WTC11 (cell line): ENCODE measurements at regions not wholly inside any gene's neighbourhood (a gene's known extent, or its start where the extent isn't known, plus 50 kb on each side); places are given as distances from the start of the nearest gene placed in this dataset.

ENCODE experiments used
- ATAC-seq: fragments of 200-7000 bp; cut with Tn5 transposase; 2 replicates; pipeline ENCODE4 v1.10.0; 2021; ENCODE audit warnings: mild to moderate bottlenecking, moderate library complexity
- CTCF ChIA-PET: fragments of 300-600 bp; sonication (Branson Sonifier 250); formaldehyde crosslinking; loops from one replicate; lab custom pipeline; 2021; ENCODE audit warnings: antibody characterized with exemption; lab: Charles Lee
- POLR2A ChIA-PET: fragments of 350-600 bp; sonication (Branson Sonifier 250); formaldehyde crosslinking; loops from one replicate; lab custom pipeline; 2021; ENCODE audit warnings: antibody characterized with exemption; lab: Charles Lee
- DNase-seq: peaks from one replicate; pipeline ENCODE4 v3.0.0; 2021; ENCODE audit warnings: low spot score
- H3K27ac Mint-ChIP-seq: 2 replicates; pipeline ENCODE4 v1.8.0; 2021; ENCODE audit warnings: mixed read lengths
- H3K27me3 Mint-ChIP-seq: 2 replicates; pipeline ENCODE4 v1.8.0; 2021; ENCODE audit warnings: low read depth, mild to moderate bottlenecking, moderate library complexity, mixed read lengths
- H3K36me3 Mint-ChIP-seq: 2 replicates; pipeline ENCODE4 v1.8.0; 2021; ENCODE audit warnings: mixed read lengths
- H3K4me1 Mint-ChIP-seq: 2 replicates; pipeline ENCODE4 v1.8.0; 2022; ENCODE audit warnings: mixed read lengths
- H3K4me3 Mint-ChIP-seq: 2 replicates; pipeline ENCODE4 v1.8.0; 2021; ENCODE audit warnings: mild to moderate bottlenecking, moderate library complexity, mixed read lengths
- H3K9me3 Mint-ChIP-seq: 2 replicates; pipeline ENCODE4 v1.8.0; 2021; ENCODE audit warnings: mixed read lengths
- ATF3 ChIP-seq: sonication (generic); formaldehyde crosslinking; conservative IDR thresholded peaks from 2 replicates; pipeline ENCODE4 v1.8.1; 2022; ENCODE audit warnings: mild to moderate bottlenecking, missing genetic modification reagents
- ESRRA ChIP-seq: sonication (generic); formaldehyde crosslinking; IDR thresholded peaks from 2 replicates; pipeline ENCODE4 v1.8.1; 2022; ENCODE audit warnings: mild to moderate bottlenecking, missing genetic modification reagents, borderline replicate concordance
- JAZF1 ChIP-seq: fragments of 250-450 bp; sonication (Bioruptor Pico); IDR thresholded peaks from 2 replicates; pipeline ENCODE4 v1.9.0; 2021; ENCODE audit warnings: moderate library complexity, mild to moderate bottlenecking, inconsistent platforms
- KAT7 ChIP-seq: sonication (generic); formaldehyde crosslinking; IDR thresholded peaks from 2 replicates; pipeline ENCODE4 v1.8.1; 2023; ENCODE audit warnings: missing genetic modification reagents, mild to moderate bottlenecking, borderline replicate concordance
- PRRX2 ChIP-seq: fragments of 250-450 bp; sonication (Bioruptor Pico); IDR thresholded peaks from 2 replicates; pipeline ENCODE4 v1.8.0; 2021; ENCODE audit warnings: mild to moderate bottlenecking
- SMAD3 ChIP-seq: sonication (generic); formaldehyde crosslinking; IDR thresholded peaks from 2 replicates; pipeline ENCODE4 v1.8.0; 2022; ENCODE audit warnings: missing genetic modification reagents, mild to moderate bottlenecking, borderline replicate concordance
- SMAD4 ChIP-seq: sonication (generic); formaldehyde crosslinking; IDR thresholded peaks from 2 replicates; pipeline ENCODE4 v1.8.0; 2022; ENCODE audit warnings: mild to moderate bottlenecking, missing genetic modification reagents
- SOX15 ChIP-seq: fragments of 250-450 bp; sonication (Bioruptor Pico); IDR thresholded peaks from 2 replicates; pipeline ENCODE4 v1.9.0; 2021; ENCODE audit warnings: mild to moderate bottlenecking
- ZBTB43 ChIP-seq: sonication (generic); formaldehyde crosslinking; IDR thresholded peaks from 2 replicates; pipeline ENCODE4 v1.8.1; 2023; ENCODE audit warnings: mild to moderate bottlenecking, missing genetic modification reagents
- TF ChIP-seq, protein P1 (sequence below): sonication (generic); formaldehyde crosslinking; IDR thresholded peaks from 2 replicates; pipeline ENCODE4 v1.8.1; 2022; ENCODE audit warnings: mild to moderate bottlenecking, moderate library complexity, missing genetic modification reagents
- TF ChIP-seq, protein P2 (sequence below): sonication (generic); formaldehyde crosslinking; IDR thresholded peaks from 2 replicates; pipeline ENCODE4 v1.8.0; 2023; ENCODE audit warnings: missing genetic modification reagents
- TF ChIP-seq, protein P3 (sequence below): fragments of 250-450 bp; sonication (Bioruptor Pico); IDR thresholded peaks from 2 replicates; pipeline ENCODE4 v1.8.0; 2021; ENCODE audit warnings: mild to moderate bottlenecking
- TF ChIP-seq, protein P4 (sequence below): fragments of 250-450 bp; sonication (Bioruptor Pico); IDR thresholded peaks from 2 replicates; pipeline ENCODE4 v1.9.0; 2021; ENCODE audit warnings: mild to moderate bottlenecking

GRCh38 chr1:30451532-30452125, 271.8 kb downstream of the MATN1 start:
- TF ChIP-seq SMAD4 (CRISPR knock-in tag) (no peak), ZBTB43 (CRISPR knock-in tag) (no peak), JAZF1 (CRISPR knock-in tag) (no peak), ATF3 (CRISPR knock-in tag) (no peak), PRRX2 (no peak), ESRRA (no peak), SOX15 (no peak)
- TF ChIP-seq, protein P1, sequence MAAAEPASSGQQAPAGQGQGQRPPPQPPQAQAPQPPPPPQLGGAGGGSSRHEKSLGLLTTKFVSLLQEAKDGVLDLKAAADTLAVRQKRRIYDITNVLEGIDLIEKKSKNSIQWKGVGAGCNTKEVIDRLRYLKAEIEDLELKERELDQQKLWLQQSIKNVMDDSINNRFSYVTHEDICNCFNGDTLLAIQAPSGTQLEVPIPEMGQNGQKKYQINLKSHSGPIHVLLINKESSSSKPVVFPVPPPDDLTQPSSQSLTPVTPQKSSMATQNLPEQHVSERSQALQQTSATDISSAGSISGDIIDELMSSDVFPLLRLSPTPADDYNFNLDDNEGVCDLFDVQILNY (CRISPR knock-in tag) = no peak
- Mint-ChIP-seq H3K27me3 (peaks cover 10% of the 10 kb centered on the region), H3K4me1 (no peaks in the 10 kb centered on the region), H3K9me3 (peaks cover 18% of the 10 kb centered on the region), H3K36me3 (no peaks in the 10 kb centered on the region), H3K4me3 (no peak overlapping the region), H3K27ac (no peak overlapping the region)
- POLR2A ChIA-PET = no interaction called here
- DNase-seq = no peak
- no peak for ATAC-seq
- CTCF ChIA-PET = no interaction called here

- Mint-ChIP-seq H3K27me3 (peaks cover 3% of the 10 kb centered on the region; the same call in 1 of the 2 replicates), H3K36me3 (no peaks in the 10 kb centered on the region), H3K4me1 (0 out of 2 replicates have a peak, but pooled peaks cover 5% of the 10 kb centered on the region)
- ATAC-seq (no peak), DNase-seq (no peak)
- TF ChIP-seq KAT7 (CRISPR knock-in tag) = no peak
- TF ChIP-seq, protein P2, sequence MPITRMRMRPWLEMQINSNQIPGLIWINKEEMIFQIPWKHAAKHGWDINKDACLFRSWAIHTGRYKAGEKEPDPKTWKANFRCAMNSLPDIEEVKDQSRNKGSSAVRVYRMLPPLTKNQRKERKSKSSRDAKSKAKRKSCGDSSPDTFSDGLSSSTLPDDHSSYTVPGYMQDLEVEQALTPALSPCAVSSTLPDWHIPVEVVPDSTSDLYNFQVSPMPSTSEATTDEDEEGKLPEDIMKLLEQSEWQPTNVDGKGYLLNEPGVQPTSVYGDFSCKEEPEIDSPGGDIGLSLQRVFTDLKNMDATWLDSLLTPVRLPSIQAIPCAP = no peak
- TF ChIP-seq, all 79 proteins: peak for 0
- no peak overlapping the region for H3K4me3 Mint-ChIP-seq
- H3K9me3 Mint-ChIP-seq = peaks cover 18% of the 10 kb centered on the region
- POLR2A ChIA-PET = no interaction called here
- CTCF ChIA-PET = no interaction called here
- H3K27ac Mint-ChIP-seq = no peak overlapping the region
Measured at GRCh38 chr1:30450818-30451233, 272.6 kb downstream of the MATN1 start.

DNA sequence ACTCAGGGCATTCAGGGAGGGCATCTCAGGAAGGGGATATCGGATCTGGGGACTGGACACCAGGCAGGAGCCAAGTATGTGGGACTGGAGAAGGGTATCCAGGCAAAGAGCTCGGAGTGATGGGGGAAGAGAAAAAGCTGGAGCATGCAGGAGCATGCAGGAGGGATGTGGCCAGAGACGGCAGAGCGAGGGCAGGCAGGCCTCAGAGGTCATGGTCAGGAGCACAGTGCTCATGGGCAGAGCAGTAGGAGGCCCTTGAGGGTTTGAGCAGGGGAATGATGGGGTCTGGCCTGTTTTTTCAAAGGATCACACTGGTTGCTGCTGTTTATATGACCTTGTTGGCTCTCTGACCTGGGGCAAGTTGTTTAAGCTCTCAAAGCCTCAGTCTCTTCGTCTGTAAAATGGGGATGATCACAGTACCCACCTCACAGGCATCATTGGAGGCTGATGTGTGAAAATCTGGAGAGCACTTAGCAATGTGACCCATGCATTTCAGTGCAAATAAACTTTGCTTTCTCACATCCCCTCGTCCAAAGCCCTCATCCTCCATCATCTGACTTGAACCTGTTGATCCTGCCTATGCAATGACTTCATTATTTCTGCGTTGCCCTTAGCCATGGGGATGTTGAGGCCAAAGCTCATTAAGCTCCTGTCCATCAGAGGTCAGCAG, 273.1 kb downstream of the MATN1 start:
- no peak for TF ChIP-seq SMAD3 (CRISPR knock-in tag)
- TF ChIP-seq, protein P1 (CRISPR knock-in tag) = no peak
- TF ChIP-seq, protein P3, sequence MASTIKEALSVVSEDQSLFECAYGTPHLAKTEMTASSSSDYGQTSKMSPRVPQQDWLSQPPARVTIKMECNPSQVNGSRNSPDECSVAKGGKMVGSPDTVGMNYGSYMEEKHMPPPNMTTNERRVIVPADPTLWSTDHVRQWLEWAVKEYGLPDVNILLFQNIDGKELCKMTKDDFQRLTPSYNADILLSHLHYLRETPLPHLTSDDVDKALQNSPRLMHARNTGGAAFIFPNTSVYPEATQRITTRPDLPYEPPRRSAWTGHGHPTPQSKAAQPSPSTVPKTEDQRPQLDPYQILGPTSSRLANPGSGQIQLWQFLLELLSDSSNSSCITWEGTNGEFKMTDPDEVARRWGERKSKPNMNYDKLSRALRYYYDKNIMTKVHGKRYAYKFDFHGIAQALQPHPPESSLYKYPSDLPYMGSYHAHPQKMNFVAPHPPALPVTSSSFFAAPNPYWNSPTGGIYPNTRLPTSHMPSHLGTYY = no peak
- TF ChIP-seq, protein P4, sequence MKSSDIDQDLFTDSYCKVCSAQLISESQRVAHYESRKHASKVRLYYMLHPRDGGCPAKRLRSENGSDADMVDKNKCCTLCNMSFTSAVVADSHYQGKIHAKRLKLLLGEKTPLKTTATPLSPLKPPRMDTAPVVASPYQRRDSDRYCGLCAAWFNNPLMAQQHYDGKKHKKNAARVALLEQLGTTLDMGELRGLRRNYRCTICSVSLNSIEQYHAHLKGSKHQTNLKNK (CRISPR knock-in tag) = no peak
- ATAC-seq (no peak), DNase-seq (no peak)
- Mint-ChIP-seq H3K36me3 (no peaks in the 10 kb centered on the region), H3K27me3 (peaks cover 3% of the 10 kb centered on the region; the same call in 1 of the 2 replicates), H3K27ac (no peak overlapping the region), H3K4me1 (0 out of 2 replicates have a peak, but pooled peaks cover 5% of the 10 kb centered on the region), H3K4me3 (no peak overlapping the region), H3K9me3 (peaks cover 18% of the 10 kb centered on the region)
- POLR2A ChIA-PET = no interaction called here
- CTCF ChIA-PET = interaction anchor here (1.6 kb wide), 1 partner anchor 41 kb away, joined by 3 read pairs; no protein-coding TSS in a partner anchor
